D341Med (cell line): ENCODE measurements at regions not wholly inside any gene's neighbourhood (a gene's known extent, or its start where the extent isn't known, plus 50 kb on each side); places are given as distances from the start of the nearest gene placed in this dataset.

Source experiments
- DNase-seq: peaks from one replicate; pipeline ENCODE4 v3.0.0; 2012; ENCODE audit warnings: low spot score

GRCh38 chr7:24200407-24200966, 83.5 kb upstream of the NPY start:
- no peak for DNase-seq

GRCh38 chr7:24201226-24201625, 82.8 kb upstream of the NPY start:
- DNase-seq, result no peak

- DNase-seq, result no peak
Observed at GRCh38 chr7:24212073-24212472, 71.9 kb upstream of the NPY start.

DNA sequence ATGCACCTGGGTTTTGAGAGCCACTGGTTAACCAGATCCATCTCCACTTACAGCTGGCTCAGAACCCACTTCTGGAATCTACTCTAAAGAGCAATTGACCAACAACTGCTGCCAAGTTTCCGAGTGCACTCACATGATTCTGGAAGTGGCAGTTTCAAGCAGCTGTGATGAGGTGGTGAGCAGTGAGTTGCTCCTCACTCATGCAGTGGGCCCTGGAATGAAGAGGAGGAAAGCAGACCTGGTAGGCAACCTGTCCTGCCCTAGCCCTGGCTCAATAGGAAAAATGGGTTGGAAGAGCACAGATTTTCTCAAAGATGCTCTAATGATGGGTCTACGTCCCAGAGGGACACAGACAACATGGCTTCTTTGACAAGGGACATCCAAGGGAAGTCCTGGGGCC, 70.7 kb upstream of the NPY start:
- no peak for DNase-seq

GRCh38 chr7:24214670-24215069, 69.3 kb upstream of the NPY start:
- no peak for DNase-seq

DNA sequence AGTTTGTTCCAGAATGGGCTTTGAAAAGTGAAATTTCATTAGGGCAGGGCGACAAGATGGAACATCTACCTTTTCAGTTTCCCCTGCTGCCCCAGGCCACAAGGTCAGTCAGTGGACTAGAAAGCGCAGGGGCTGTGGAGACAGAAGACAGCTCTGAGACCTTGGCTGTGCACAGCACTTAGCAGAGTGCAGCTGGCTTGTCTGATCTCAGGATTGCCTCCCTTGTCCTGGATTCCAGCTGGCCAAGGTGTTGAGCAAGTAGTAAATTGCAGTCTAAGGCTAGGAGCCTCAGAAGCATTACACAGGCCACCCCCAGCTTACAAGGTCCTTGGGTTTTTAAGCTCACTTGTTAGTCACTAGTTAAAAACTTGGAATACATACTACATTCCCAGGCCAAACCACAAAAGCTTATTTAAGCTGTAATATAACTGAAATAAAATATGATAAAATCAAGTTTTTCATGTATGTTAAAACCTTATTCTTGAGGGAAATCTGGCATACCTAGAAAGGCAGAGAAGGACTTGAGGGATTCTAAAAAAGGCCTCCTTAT, 67.3 kb upstream of the NPY start:
- no peak for DNase-seq

GRCh38 chr7:24221500-24221899, 62.5 kb upstream of the NPY start:
- DNase-seq, result no peak

GRCh38 chr7:24227068-24227467, 56.9 kb upstream of the NPY start:
- DNase-seq, result no peak

DNA sequence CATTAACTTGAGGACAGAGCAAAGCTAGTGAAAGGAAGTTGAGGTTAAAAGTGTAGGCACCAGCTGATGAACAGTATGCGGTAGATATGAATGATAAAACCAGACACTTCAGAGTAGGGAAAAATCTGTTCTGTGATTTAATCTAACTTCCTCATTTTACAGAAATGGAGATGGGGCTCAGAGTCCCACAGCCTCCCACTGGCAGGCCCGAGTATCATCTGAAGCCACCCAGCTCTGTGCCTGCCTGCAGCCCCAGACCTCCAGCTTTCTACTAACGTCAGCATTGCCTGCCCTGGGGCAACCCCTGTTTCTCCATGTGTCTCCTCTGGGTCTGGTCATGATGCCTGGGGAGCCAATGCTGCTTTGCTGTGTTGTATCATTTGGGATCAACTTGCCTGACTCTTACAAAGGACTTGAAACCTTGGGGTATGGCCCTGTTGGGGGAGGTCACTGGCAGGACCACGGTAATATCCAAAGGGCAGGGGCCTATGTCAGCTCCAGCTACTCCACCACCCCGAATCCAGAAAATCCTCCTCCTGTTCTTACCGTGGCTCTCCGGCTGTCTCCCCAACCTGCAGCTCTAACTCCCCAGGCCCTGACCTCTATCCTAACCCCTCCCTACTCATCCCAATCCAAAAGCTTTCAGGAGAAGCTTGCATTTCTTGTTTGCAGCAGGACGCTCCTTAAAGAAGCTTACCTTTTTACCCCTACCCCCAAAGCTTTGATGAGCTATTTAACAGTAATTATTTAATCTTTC, 56.2 kb upstream of the NPY start:
- DNase-seq, result no peak

DNA sequence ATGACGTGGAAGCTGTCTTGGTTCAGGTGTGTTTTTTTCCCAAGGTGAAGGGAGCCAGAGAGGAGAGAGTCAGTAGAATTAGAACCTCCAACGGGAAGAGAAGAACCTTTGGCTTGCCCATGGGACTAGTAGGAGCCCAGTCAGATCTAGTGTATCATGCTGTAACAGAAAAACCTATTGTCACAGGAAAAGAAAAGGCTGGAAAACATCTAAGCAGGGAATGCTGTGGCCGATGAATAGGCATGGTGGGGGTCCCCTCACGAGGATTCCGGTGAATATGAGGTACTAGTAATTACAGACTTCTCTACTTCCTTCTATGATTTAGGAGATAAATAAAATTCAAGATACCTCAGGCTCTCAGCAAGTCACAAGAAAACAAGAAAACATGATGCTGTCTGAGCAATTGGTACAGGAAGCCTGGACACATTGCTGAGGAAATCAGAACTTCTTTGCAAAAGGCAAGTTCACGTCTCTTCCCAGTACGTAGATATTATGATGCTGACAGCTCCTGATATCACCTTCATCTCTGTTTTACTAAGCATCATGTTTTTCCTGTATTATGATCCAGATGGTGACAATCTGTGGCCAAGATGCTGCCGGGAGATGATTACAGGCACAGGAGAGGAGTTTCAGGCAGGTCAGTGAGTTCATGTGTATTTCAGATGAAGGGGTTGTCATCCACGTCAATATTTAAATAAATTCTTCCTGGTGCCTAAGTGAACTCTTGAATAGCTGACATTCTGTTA, 54.3 kb upstream of the NPY start:
- no peak for DNase-seq

- no peak for DNase-seq
Observed at GRCh38 chr7:24231493-24231892, 52.5 kb upstream of the NPY start.

DNA sequence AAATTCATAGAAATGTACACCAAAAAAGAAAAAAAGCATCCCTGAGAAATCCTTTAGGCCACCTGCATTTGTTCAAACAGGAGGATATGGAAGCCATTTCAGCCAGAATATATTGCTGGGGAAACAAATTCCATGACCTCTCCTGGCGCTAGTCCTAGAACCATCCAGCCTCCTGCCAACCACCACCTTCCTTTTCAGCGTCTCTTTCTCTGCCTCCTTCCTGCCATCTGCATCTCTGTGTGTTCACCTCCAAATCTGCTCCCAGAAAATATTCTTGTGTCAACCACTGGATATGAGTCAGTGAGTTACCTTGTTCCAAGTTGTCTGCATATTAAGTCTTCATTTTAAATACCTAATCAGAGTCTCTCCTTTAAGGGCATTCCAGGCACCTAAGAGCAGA, 50.6 kb upstream of the NPY start:
- no peak for DNase-seq
